SK-N-SH (cell line): ENCODE measurements at regions not wholly inside any gene's neighbourhood (a gene's known extent, or its start where the extent isn't known, plus 50 kb on each side); places are given as distances from the start of the nearest gene placed in this dataset.

Experiments
- CTCF ChIA-PET: fragments of 300-600, 350-600 bp; formaldehyde crosslinking; extraction: SDS; loops from one replicate; lab custom pipeline; 2021; lab: Yijun Ruan, JAX
- POLR2A ChIA-PET: fragments of 350-600 bp; sonication (Branson Sonifier 250); formaldehyde crosslinking; extraction: SDS; loops from one replicate; lab custom pipeline; 2020; ENCODE audit warnings: antibody characterized with exemption, inconsistent platforms; lab: Yijun Ruan, JAX
- DNase-seq: peaks from one replicate; pipeline ENCODE4 v3.0.0; 2012
- H2AFZ ChIP-seq: fragments of 200-600 bp; sonication (generic); 2 replicates; pipeline ENCODE4 v1.8.1; 2016; ENCODE audit warnings: antibody characterized with exemption, mild to moderate bottlenecking, low read depth
- H3F3A ChIP-seq: fragments of 200-600 bp; sonication (generic); replicated peaks from 2 replicates; pipeline ENCODE3; 2016; ENCODE audit warnings: antibody characterized with exemption, mild to moderate bottlenecking; ENCODE audit not compliant: insufficient read depth
- H3K27ac ChIP-seq, 2 experiments: fragments of 200-500 bp in 1 of 2; fragments of 200-600 bp in 1 of 2; sonication (Bioruptor generic) in 1 of 2; sonication (generic), shearing (Covaris generic) in 1 of 2; 2 replicates each; pipeline versions ENCODE4 v1.5.1 to v1.6.1; 2014 to 2016; ENCODE audit warnings: low read depth in 2 of 2, inconsistent platforms in 1 of 2, low read length in 1 of 2, mild to moderate bottlenecking in 1 of 2, mixed read lengths in 1 of 2
- H3K27me3 ChIP-seq: fragments of 200-600 bp; sonication (generic), shearing (Covaris generic); 2 replicates; pipeline ENCODE4 v1.6.1; 2016; ENCODE audit warnings: mixed run types; ENCODE audit not compliant: insufficient read depth
- H3K36me3 ChIP-seq, 2 experiments: fragments of 200-500 bp in 1 of 2; fragments of 200-600 bp in 1 of 2; sonication (Bioruptor generic) in 1 of 2; sonication (generic) in 1 of 2; replicated peaks in 1 of 2; 2 replicates each; pipeline versions ENCODE3 to v1.5.1; 2014 to 2016; ENCODE audit warnings: low read length in 1 of 2, mild to moderate bottlenecking in 1 of 2; ENCODE audit not compliant: insufficient read depth in 2 of 2, control insufficient read depth in 1 of 2
- H3K4me1 ChIP-seq, 2 experiments: fragments of 200-500 bp in 1 of 2; fragments of 200-600 bp in 1 of 2; sonication (Bioruptor generic) in 1 of 2; sonication (generic), shearing (Covaris generic) in 1 of 2; 2 replicates each; pipeline versions ENCODE4 v1.5.1 to v1.6.1; 2014 to 2016; ENCODE audit warnings: low read depth in 1 of 2, low read length in 1 of 2, mixed run types in 1 of 2; ENCODE audit not compliant: insufficient read depth in 2 of 2, control insufficient read depth in 1 of 2
- H3K4me2 ChIP-seq: fragments of 200-600 bp; sonication (generic), shearing (Covaris generic); 2 replicates; pipeline ENCODE4 v1.6.1; 2017; ENCODE audit warnings: mixed run types
- H3K4me3 ChIP-seq, 2 experiments: fragments of 200-500 bp in 1 of 2; fragments of 200-600 bp in 1 of 2; sonication (Bioruptor generic) in 1 of 2; sonication (generic), shearing (Covaris generic) in 1 of 2; 2 replicates each; pipeline versions ENCODE4 v1.5.1 to v1.8.1; 2014 to 2016; ENCODE audit warnings: low read depth in 2 of 2, inconsistent platforms in 1 of 2, low read length in 1 of 2, mild to moderate bottlenecking in 1 of 2, mixed read lengths in 1 of 2, moderate library complexity in 1 of 2
- H3K79me2 ChIP-seq: fragments of 200-600 bp; sonication (generic); 2 replicates; pipeline ENCODE4 v1.8.1; 2017; ENCODE audit warnings: mild to moderate bottlenecking; ENCODE audit not compliant: insufficient read depth
- H3K9ac ChIP-seq: fragments of 200-600 bp; sonication (generic); 2 replicates; pipeline ENCODE4 v1.6.1; 2017; ENCODE audit warnings: mixed run types
- H3K9me2 ChIP-seq: fragments of 200-600 bp; sonication (generic); 2 replicates; pipeline ENCODE4 v1.6.1; 2017; ENCODE audit warnings: mixed run types
- H3K9me3 ChIP-seq: fragments of 200-600 bp; sonication (generic); 2 replicates; pipeline ENCODE4 v1.6.1; 2017; ENCODE audit warnings: mixed run types, mild to moderate bottlenecking, moderate library complexity
- H4K20me1 ChIP-seq: fragments of 200-600 bp; sonication (generic); 2 replicates; pipeline ENCODE4 v1.6.1; 2017; ENCODE audit warnings: mild to moderate bottlenecking, mixed run types; ENCODE audit not compliant: insufficient read depth
- CHD2 ChIP-seq: fragments of 150-350 bp; IDR thresholded peaks from 2 replicates; pipeline ENCODE4 v1.6.1; 2018; ENCODE audit warnings: low read length; ENCODE audit not compliant: partially characterized antibody
- CTCF ChIP-seq: fragments of 200-600 bp; sonication (generic); IDR thresholded peaks from 2 replicates; pipeline ENCODE4 v1.6.1; 2017; ENCODE audit warnings: antibody characterized with exemption, mild to moderate bottlenecking, moderate library complexity
- EP300 ChIP-seq, 2 experiments: IDR thresholded peaks; 2 replicates each; pipeline versions ENCODE4 v1.4.0 to v1.6.1; 2012; ENCODE audit warnings: borderline replicate concordance in 1 of 2, low read depth in 1 of 2, low read length in 1 of 2
- FOXJ3 ChIP-seq: sonication (generic); formaldehyde crosslinking; IDR thresholded peaks from 2 replicates; pipeline ENCODE4 v1.5.1; 2020; ENCODE audit warnings: mild to moderate bottlenecking, missing genetic modification reagents
- FOXM1 ChIP-seq: IDR thresholded peaks from 2 replicates; pipeline ENCODE4 v1.4.0; 2012; ENCODE audit warnings: low read depth, mild to moderate bottlenecking
- GABPA ChIP-seq: IDR thresholded peaks from 2 replicates; pipeline ENCODE4 v1.4.0; 2012; ENCODE audit warnings: low read depth, mild to moderate bottlenecking
- IRF3 ChIP-seq: fragments of 150-350 bp; IDR thresholded peaks from 2 replicates; pipeline ENCODE4 v1.6.1; 2016; ENCODE audit warnings: mild to moderate bottlenecking, low read depth, low read length
- JUND ChIP-seq: IDR thresholded peaks from 2 replicates; pipeline ENCODE4 v1.4.0; 2012
- MAX ChIP-seq: IDR thresholded peaks from 2 replicates; pipeline ENCODE4 v1.4.0; 2012; ENCODE audit warnings: low read depth
- MEF2A ChIP-seq: IDR thresholded peaks from 2 replicates; pipeline ENCODE4 v1.4.0; 2012; ENCODE audit warnings: low read depth, borderline replicate concordance
- PBX3 ChIP-seq: IDR thresholded peaks from 2 replicates; pipeline ENCODE4; 2012
- POLR2AphosphoS5 ChIP-seq: IDR thresholded peaks from 2 replicates; pipeline ENCODE4 v1.6.1; 2012; ENCODE audit warnings: low read depth, low read length
- RAD21 ChIP-seq: IDR thresholded peaks from 2 replicates; pipeline ENCODE4 v1.6.1; 2012; ENCODE audit warnings: mild to moderate bottlenecking, low read length
- RFX5 ChIP-seq: IDR thresholded peaks from 2 replicates; pipeline ENCODE4 v1.6.1; 2012; ENCODE audit warnings: mild to moderate bottlenecking, improper control_type of control experiment, low read length
- RXRA ChIP-seq: IDR thresholded peaks from 2 replicates; pipeline ENCODE4 v1.4.0; 2012; ENCODE audit warnings: low read depth, mild to moderate bottlenecking, borderline replicate concordance
- SIN3A ChIP-seq: IDR thresholded peaks from 2 replicates; pipeline ENCODE4 v1.6.1; 2012; ENCODE audit warnings: low read depth, mild to moderate bottlenecking, low read length, moderate library complexity, borderline replicate concordance
- TAF1 ChIP-seq: IDR thresholded peaks from 2 replicates; pipeline ENCODE4 v1.6.1; 2012; ENCODE audit warnings: low read depth, mild to moderate bottlenecking, low read length, moderate library complexity, borderline replicate concordance
- TCF12 ChIP-seq: IDR thresholded peaks from 2 replicates; pipeline ENCODE4 v1.4.0; 2012
- TEAD4 ChIP-seq: IDR thresholded peaks from 2 replicates; pipeline ENCODE4 v1.4.0; 2012; ENCODE audit warnings: mild to moderate bottlenecking, borderline replicate concordance; ENCODE audit not compliant: insufficient read depth
- USF2 ChIP-seq: fragments of 150-350 bp; IDR thresholded peaks from 2 replicates; pipeline ENCODE4 v1.6.1; 2017; ENCODE audit warnings: antibody characterized with exemption, low read length, low read depth, borderline replicate concordance
- YY1 ChIP-seq: IDR thresholded peaks from 2 replicates; pipeline ENCODE4 v1.4.0; 2012; ENCODE audit warnings: low read depth, mild to moderate bottlenecking
- WGBS: methylation state at CpG from one replicate; pipeline ENCODE4 v1.1.6; 2017; ENCODE audit warnings: low lambda C conversion rate; 5-methylcytosine and 5-hydroxymethylcytosine counted together

GRCh38 chr4:106530024-106530361, 161.4 kb upstream of the GIMD1 start:
- no peaks in the 10 kb centered on the region for H3K79me2 ChIP-seq

GRCh38 chr4:106529348-106530023, 160.9 kb upstream of the GIMD1 start:
- no peaks in the 10 kb centered on the region for H3K9me3 ChIP-seq
- H3K79me2 ChIP-seq: no peaks in the 10 kb centered on the region
- H3K4me1 ChIP-seq: peaks cover 0 to 19% of the 10 kb centered on the region in 2 experiments; a peak in 3 of 4 replicates
- peak overlapping the region; percentile 58; the same call in 1 of the 2 replicates for H3K9ac ChIP-seq
- no peaks in the 10 kb centered on the region for H4K20me1 ChIP-seq
- H2AFZ ChIP-seq: peak overlapping the region; percentile 92
- H3K4me3 ChIP-seq: 0 out of 4 replicates have a peak overlapping the region, but pooled peaks of 1 of the 2 experiments have one; percentile 16
- H3F3A ChIP-seq: peaks cover 25% of the 10 kb centered on the region
- peak overlapping the region; percentile 77 to 91; a peak in 3 of 4 replicates for H3K27ac ChIP-seq
- WGBS: 15% methylated on average over 2 of the region's 2 CpGs
- no peaks in the 10 kb centered on the region for H3K36me3 ChIP-seq
- no peaks in the 10 kb centered on the region for H3K9me2 ChIP-seq
- peak overlapping the region; percentile 74 for H3K4me2 ChIP-seq
- DNase-seq: no peak
- POLR2A ChIA-PET: no interaction called here
- no peaks in the 10 kb centered on the region for H3K27me3 ChIP-seq
- CTCF ChIA-PET: interaction anchor here (0.6 kb wide), 1 partner anchor 194 kb away, joined by 3 read pairs; no protein-coding TSS in a partner anchor
- TF ChIP-seq FOXJ3 (CRISPR knock-in tag): no peak
- peak; percentile 7 to 49; a peak in 2 of 4 replicates for TF ChIP-seq EP300 (IDR thresholded peaks at IDR 0.05; ENCODE audit: borderline replicate concordance in 1 of 2, low read depth in 1 of 2, low read length in 1 of 2)
- TF ChIP-seq GABPA: no peak
- no peak for TF ChIP-seq RFX5
- TF ChIP-seq CHD2: no peak
- TF ChIP-seq FOXM1: no peak
- TF ChIP-seq TAF1: no peak
- TF ChIP-seq TEAD4: peak; percentile 18; the same call in 1 of the 2 replicates
- no peak for TF ChIP-seq IRF3
- no peak for TF ChIP-seq YY1
- no peak; the same call in 1 of the 2 replicates for TF ChIP-seq MAX
- no peak for TF ChIP-seq CTCF
- peak; percentile 11; the same call in 1 of the 2 replicates for TF ChIP-seq JUND
- no peak for TF ChIP-seq RAD21
- no peak for TF ChIP-seq USF2
- TF ChIP-seq MEF2A: no peak
- TF ChIP-seq SIN3A: no peak
- peak; percentile 35; the same call in 1 of the 2 replicates for TF ChIP-seq RXRA

More at GRCh38 chr4:106530024-106530361, 161.4 kb upstream of the GIMD1 start:
- peak overlapping the region; percentile 74 for H3K4me2 ChIP-seq
- H3K27me3 ChIP-seq: no peaks in the 10 kb centered on the region
- peak; percentile 73; the same call in 1 of the 2 replicates for TF ChIP-seq PBX3
- TF ChIP-seq JUND: peak; percentile 24
- TF ChIP-seq TCF12: peak; percentile 83
- no peak for TF ChIP-seq POLR2AphosphoS5
- no peak for TF ChIP-seq FOXJ3 (CRISPR knock-in tag)
- 13% methylated on average over 1 of the region's 1 CpG for WGBS
- ChIA-PET CTCF (no interaction called here), POLR2A (no interaction called here)
- H3K4me1 ChIP-seq: peaks cover 0 to 19% of the 10 kb centered on the region in 2 experiments; a peak in 3 of 4 replicates
- H3K9me2 ChIP-seq: no peaks in the 10 kb centered on the region
- H3K9me3 ChIP-seq: no peaks in the 10 kb centered on the region
- H3F3A ChIP-seq: peaks cover 25% of the 10 kb centered on the region
- H3K9ac ChIP-seq: peak overlapping the region; percentile 58; the same call in 1 of the 2 replicates
- DNase-seq: no peak
- H3K36me3 ChIP-seq: no peaks in the 10 kb centered on the region
- no peaks in the 10 kb centered on the region for H4K20me1 ChIP-seq
- H3K27ac ChIP-seq: peak overlapping the region; percentile 77 to 91; a peak in 3 of 4 replicates
- H3K4me3 ChIP-seq: 0 out of 4 replicates have a peak overlapping the region, but pooled peaks of 1 of the 2 experiments have one; percentile 16
- H2AFZ ChIP-seq: peak overlapping the region; percentile 92
